HL-60 (cell line): ENCODE measurements at regions not wholly inside any gene's neighbourhood (a gene's known extent, or its start where the extent isn't known, plus 50 kb on each side); places are given as distances from the start of the nearest gene placed in this dataset.
"Not testable (repeated sequence)": the region's sequence is repeated elsewhere in the genome, so short reads cannot be mapped to it uniquely, and the experiment has no call there.

ENCODE experiments used
- GABPA ChIP-seq: IDR thresholded peaks from 2 replicates; pipeline ENCODE4 v1.6.1; 2012; ENCODE audit warnings: low read depth
- POLR2AphosphoS5 ChIP-seq: IDR thresholded peaks from 2 replicates; pipeline ENCODE4 v1.6.1; 2012; ENCODE audit warnings: low read depth
- TF ChIP-seq, protein P1 (sequence below): IDR thresholded peaks from one replicate; pipeline ENCODE4 v1.5.1; 2011; ENCODE audit warnings: low read length, control low read depth, inconsistent platforms; ENCODE audit not compliant: insufficient read depth

GRCh38 chr4:141368241-141368640 lies 147.5 kb downstream of the ZNF330 start:
- TF ChIP-seq, protein P1, sequence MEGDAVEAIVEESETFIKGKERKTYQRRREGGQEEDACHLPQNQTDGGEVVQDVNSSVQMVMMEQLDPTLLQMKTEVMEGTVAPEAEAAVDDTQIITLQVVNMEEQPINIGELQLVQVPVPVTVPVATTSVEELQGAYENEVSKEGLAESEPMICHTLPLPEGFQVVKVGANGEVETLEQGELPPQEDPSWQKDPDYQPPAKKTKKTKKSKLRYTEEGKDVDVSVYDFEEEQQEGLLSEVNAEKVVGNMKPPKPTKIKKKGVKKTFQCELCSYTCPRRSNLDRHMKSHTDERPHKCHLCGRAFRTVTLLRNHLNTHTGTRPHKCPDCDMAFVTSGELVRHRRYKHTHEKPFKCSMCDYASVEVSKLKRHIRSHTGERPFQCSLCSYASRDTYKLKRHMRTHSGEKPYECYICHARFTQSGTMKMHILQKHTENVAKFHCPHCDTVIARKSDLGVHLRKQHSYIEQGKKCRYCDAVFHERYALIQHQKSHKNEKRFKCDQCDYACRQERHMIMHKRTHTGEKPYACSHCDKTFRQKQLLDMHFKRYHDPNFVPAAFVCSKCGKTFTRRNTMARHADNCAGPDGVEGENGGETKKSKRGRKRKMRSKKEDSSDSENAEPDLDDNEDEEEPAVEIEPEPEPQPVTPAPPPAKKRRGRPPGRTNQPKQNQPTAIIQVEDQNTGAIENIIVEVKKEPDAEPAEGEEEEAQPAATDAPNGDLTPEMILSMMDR, result not testable (repeated sequence)
- not testable (repeated sequence) for TF ChIP-seq POLR2AphosphoS5, GABPA
